NCI-H187 treated with DMSO at 0.1 percent for 48 hours (cell line): ENCODE measurements at regions not wholly inside any gene's neighbourhood (a gene's known extent, or its start where the extent isn't known, plus 50 kb on each side); places are given as distances from the start of the nearest gene placed in this dataset.

Experiments used
- DNase-seq: peaks from one replicate; lab custom pipeline; 2025; lab: John Stamatoyannopoulos, UW

- no peak for DNase-seq
Observed at GRCh38 chr6:20313051-20313450, 88.6 kb upstream of the E2F3 start.

GRCh38 chr6:20313960-20314530 is 87.6 kb upstream of the E2F3 start:
- DNase-seq = no peak

- DNase-seq = no peak
Observed at GRCh38 chr6:20314866-20315845, 86.5 kb upstream of the E2F3 start.

- DNase-seq = no peak
Observed at GRCh38 chr6:20317430-20317829, 84.2 kb upstream of the E2F3 start.

- no peak for DNase-seq
Observed at GRCh38 chr6:20318851-20319387, 82.8 kb upstream of the E2F3 start.

GRCh38 chr6:20319520-20320357 is 81.9 kb upstream of the E2F3 start:
- no peak for DNase-seq

GRCh38 chr6:20325641-20326421 is 75.8 kb upstream of the E2F3 start:
- no peak for DNase-seq

GRCh38 chr6:20326422-20326728 is 75.3 kb upstream of the E2F3 start:
- DNase-seq = no peak

- DNase-seq = no peak
Observed at GRCh38 chr6:20327141-20327540, 74.5 kb upstream of the E2F3 start.

- DNase-seq = no peak
Observed at GRCh38 chr6:20328266-20328923, 73.3 kb upstream of the E2F3 start.

- DNase-seq = no peak
Observed at GRCh38 chr6:20328924-20329300, 72.8 kb upstream of the E2F3 start.

GRCh38 chr6:20331042-20331441 is 70.6 kb upstream of the E2F3 start:
- DNase-seq = no peak

GRCh38 chr6:20331625-20332024 is 70.1 kb upstream of the E2F3 start:
- DNase-seq = no peak

GRCh38 chr6:20332441-20333006 is 69.2 kb upstream of the E2F3 start:
- no peak for DNase-seq

- no peak for DNase-seq
Observed at GRCh38 chr6:20333721-20334269, 67.9 kb upstream of the E2F3 start.

- no peak for DNase-seq
Observed at GRCh38 chr6:20334334-20334733, 67.3 kb upstream of the E2F3 start.

GRCh38 chr6:20334962-20335361 is 66.7 kb upstream of the E2F3 start:
- DNase-seq = no peak

- no peak for DNase-seq
Observed at GRCh38 chr6:20335872-20336271, 65.8 kb upstream of the E2F3 start.

- DNase-seq = no peak
Observed at GRCh38 chr6:20338156-20338555, 63.5 kb upstream of the E2F3 start.

GRCh38 chr6:20340068-20340848 is 61.4 kb upstream of the E2F3 start:
- no peak for DNase-seq
